ENCODE measurements at regions not wholly inside any gene's neighbourhood (a gene's known extent, or its start where the extent isn't known, plus 50 kb on each side); places are given as distances from the start of the nearest gene placed in this dataset.

- intact Hi-C loops (cut with micrococcal nuclease; ENCODE audit: unreplicated experiment) (no loop called here), in situ Hi-C loops (cut with MboI) (no loop called here)
- FAIRE-seq (no peak), DNase-seq (ENCODE audit: low read depth, low spot score) (no peak), ATAC-seq (no peak)
- Histone ChIP-seq H3K27me3 (replicated peaks in 1 of 2; ENCODE audit: control insufficient read depth in 2 of 2, insufficient read depth in 2 of 2, low read length in 1 of 2) (no peaks in the 10 kb centered on the region), H3K79me2 (ENCODE audit: control insufficient read depth, insufficient read depth, low read length) (no peaks in the 10 kb centered on the region), H3K9ac (ENCODE audit: control insufficient read depth, insufficient read depth, low read length) (no peak overlapping the region), H2AFZ (ENCODE audit: control insufficient read depth, low read depth, low read length) (no peak overlapping the region), H3K9me3 (replicated peaks; ENCODE audit: control insufficient read depth, insufficient read depth, low read length) (no peaks in the 10 kb centered on the region), H3K4me3 (no peak overlapping the region), H3K36me3 (ENCODE audit: control insufficient read depth in 2 of 2, insufficient read depth in 2 of 2, low read length in 1 of 2) (no peaks in the 10 kb centered on the region), H3K4me1 (ENCODE audit: control insufficient read depth, insufficient read depth, low read length) (no peaks in the 10 kb centered on the region), H3K27ac (ENCODE audit: control insufficient read depth, insufficient read depth) (no peak overlapping the region), H3K4me2 (ENCODE audit: control insufficient read depth, insufficient read depth) (no peak overlapping the region), H4K20me1 (ENCODE audit: control insufficient read depth, insufficient read depth) (no peaks in the 10 kb centered on the region)
- RAD21 ChIA-PET (ENCODE audit: unreplicated experiment): no interaction called here
- POLR2A ChIA-PET: no interaction called here
- 0% methylated on average over 1 of the region's 1 CpG for WGBS (ENCODE audit: insufficient coverage, insufficient replicate concordance, low lambda C conversion rate, missing lambda C conversion rate)
- SMC1A ChIA-PET (ENCODE audit: uncharacterized antibody, unreplicated experiment): no interaction called here
- TF ChIP-seq TCF7 (IDR thresholded peaks at IDR 0.05; ENCODE audit: borderline replicate concordance) (no peak), BCL11A (IDR thresholded peaks at IDR 0.05; ENCODE audit: low read depth, low read length) (no peak), ELK1 (IDR thresholded peaks at IDR 0.05; ENCODE audit: low read depth, low read length) (no peak), CBX5 (IDR thresholded peaks at IDR 0.05; ENCODE audit: low read depth) (no peak), HDAC2 (IDR thresholded peaks at IDR 0.05) (no peak), ETV6 (conservative IDR thresholded peaks at IDR 0.05 in 1 of 2, IDR thresholded peaks at IDR 0.05 in 1 of 2; ENCODE audit: borderline replicate concordance in 1 of 2, low read depth in 1 of 2) (no peak), NR2C1 (IDR thresholded peaks at IDR 0.05) (no peak), SUPT20H (IDR thresholded peaks at IDR 0.05; ENCODE audit: borderline replicate concordance, control insufficient read depth, low read depth, low read length) (no peak), SMAD1 (IDR thresholded peaks at IDR 0.05; ENCODE audit: low read depth, partially characterized antibody) (no peak), NKRF (conservative IDR thresholded peaks at IDR 0.05) (no peak), PAX5 (IDR thresholded peaks at IDR 0.05; ENCODE audit: borderline replicate concordance, low read depth, low read length) (no peak), TARDBP (IDR thresholded peaks at IDR 0.05; ENCODE audit: borderline replicate concordance) (no peak), SPI1 (IDR thresholded peaks at IDR 0.05; ENCODE audit: borderline replicate concordance, insufficient read depth, low read depth, low read length) (no peak)
- TF ChIP-seq, protein P1, sequence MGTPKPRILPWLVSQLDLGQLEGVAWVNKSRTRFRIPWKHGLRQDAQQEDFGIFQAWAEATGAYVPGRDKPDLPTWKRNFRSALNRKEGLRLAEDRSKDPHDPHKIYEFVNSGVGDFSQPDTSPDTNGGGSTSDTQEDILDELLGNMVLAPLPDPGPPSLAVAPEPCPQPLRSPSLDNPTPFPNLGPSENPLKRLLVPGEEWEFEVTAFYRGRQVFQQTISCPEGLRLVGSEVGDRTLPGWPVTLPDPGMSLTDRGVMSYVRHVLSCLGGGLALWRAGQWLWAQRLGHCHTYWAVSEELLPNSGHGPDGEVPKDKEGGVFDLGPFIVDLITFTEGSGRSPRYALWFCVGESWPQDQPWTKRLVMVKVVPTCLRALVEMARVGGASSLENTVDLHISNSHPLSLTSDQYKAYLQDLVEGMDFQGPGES (IDR thresholded peaks at IDR 0.05): no peak
- TF ChIP-seq, protein P2, sequence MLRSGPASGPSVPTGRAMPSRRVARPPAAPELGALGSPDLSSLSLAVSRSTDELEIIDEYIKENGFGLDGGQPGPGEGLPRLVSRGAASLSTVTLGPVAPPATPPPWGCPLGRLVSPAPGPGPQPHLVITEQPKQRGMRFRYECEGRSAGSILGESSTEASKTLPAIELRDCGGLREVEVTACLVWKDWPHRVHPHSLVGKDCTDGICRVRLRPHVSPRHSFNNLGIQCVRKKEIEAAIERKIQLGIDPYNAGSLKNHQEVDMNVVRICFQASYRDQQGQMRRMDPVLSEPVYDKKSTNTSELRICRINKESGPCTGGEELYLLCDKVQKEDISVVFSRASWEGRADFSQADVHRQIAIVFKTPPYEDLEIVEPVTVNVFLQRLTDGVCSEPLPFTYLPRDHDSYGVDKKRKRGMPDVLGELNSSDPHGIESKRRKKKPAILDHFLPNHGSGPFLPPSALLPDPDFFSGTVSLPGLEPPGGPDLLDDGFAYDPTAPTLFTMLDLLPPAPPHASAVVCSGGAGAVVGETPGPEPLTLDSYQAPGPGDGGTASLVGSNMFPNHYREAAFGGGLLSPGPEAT (IDR thresholded peaks at IDR 0.05; ENCODE audit: low read depth): no peak
- TF ChIP-seq, protein P3, sequence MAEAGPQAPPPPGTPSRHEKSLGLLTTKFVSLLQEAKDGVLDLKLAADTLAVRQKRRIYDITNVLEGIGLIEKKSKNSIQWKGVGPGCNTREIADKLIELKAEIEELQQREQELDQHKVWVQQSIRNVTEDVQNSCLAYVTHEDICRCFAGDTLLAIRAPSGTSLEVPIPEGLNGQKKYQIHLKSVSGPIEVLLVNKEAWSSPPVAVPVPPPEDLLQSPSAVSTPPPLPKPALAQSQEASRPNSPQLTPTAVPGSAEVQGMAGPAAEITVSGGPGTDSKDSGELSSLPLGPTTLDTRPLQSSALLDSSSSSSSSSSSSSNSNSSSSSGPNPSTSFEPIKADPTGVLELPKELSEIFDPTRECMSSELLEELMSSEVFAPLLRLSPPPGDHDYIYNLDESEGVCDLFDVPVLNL (IDR thresholded peaks at IDR 0.05; ENCODE audit: low read depth, low read length): no peak
- TF ChIP-seq, protein P4, sequence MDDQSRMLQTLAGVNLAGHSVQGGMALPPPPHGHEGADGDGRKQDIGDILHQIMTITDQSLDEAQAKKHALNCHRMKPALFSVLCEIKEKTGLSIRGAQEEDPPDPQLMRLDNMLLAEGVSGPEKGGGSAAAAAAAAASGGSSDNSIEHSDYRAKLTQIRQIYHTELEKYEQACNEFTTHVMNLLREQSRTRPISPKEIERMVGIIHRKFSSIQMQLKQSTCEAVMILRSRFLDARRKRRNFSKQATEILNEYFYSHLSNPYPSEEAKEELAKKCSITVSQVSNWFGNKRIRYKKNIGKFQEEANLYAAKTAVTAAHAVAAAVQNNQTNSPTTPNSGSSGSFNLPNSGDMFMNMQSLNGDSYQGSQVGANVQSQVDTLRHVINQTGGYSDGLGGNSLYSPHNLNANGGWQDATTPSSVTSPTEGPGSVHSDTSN (IDR thresholded peaks at IDR 0.05; ENCODE audit: insufficient replicate concordance, low read depth, low read length): no peak
- no TSS peak for BruUV-seq (replicated peaks)
- CTCF ChIA-PET: no interaction called here
Measured at GRCh38 chr1:83043244-83043643, 955.7 kb downstream of the TTLL7 start.
